ENCODE measurements at regions not wholly inside any gene's neighbourhood (a gene's known extent, or its start where the extent isn't known, plus 50 kb on each side); places are given as distances from the start of the nearest gene placed in this dataset.

DNA sequence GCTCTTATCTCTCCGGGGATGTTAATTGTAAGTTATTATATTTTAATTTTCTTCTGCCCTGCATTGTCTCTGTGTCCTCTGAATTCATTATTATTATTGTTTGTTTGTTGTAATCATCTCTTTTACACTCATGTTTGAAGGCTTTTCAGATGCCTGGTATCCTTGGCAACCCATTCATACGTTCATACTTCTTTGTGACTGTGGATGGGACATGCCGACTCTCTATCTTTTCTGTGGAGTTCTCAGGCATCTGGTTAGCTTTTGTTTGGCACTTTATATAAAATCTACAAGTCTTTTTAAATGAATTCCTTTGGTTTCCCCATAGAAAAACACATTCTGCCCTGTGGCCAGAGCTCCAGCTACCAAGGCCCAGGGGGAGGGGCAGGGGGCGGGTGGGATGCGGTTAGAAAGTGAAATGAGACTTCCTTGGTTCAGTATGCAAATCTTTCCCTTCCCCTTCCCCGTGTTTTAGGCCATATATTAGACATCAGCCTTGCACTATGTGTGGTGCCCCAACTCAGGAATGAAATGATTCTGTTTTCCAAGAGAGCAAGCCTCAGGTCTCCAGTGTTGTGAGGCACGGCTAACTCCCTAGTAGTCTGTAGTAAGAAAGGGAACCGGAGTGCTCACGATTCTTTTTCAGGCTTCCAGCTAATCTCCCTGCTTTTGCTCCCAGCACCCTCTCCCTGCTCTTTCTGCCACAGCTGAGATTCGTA, 79.2 kb downstream of the SST start:
- no peak for TF ChIP-seq EZH2 (IDR thresholded peaks at IDR 0.05; ENCODE audit: insufficient read depth, poor library complexity, severe bottlenecking)
- no peak for TF ChIP-seq EZH2phosphoT487 (IDR thresholded peaks at IDR 0.05; ENCODE audit: insufficient read depth, low read depth)
- 43 to 47% methylated on average over 10 of the region's 10 CpGs for WGBS, 2 experiments (ENCODE audit: low coverage in 1 of 2, low lambda C conversion rate in 2 of 2, missing lambda C conversion rate in 2 of 2)
- H3K79me2 ChIP-seq (ENCODE audit: insufficient read depth), result no peaks in the 10 kb centered on the region
- H3K4me1 ChIP-seq (ENCODE audit: insufficient read depth), result peaks cover 13% of the 10 kb centered on the region
- DNase-seq, result no peak
- no peaks in the 10 kb centered on the region for H4K20me1 ChIP-seq (ENCODE audit: insufficient read depth)
- H3K9ac ChIP-seq, result no peak overlapping the region
- no peak overlapping the region for H3K4me3 ChIP-seq
- H3K9me3 ChIP-seq (ENCODE audit: low read depth), result no peaks in the 10 kb centered on the region
- H3K27me3 ChIP-seq (replicated peaks; ENCODE audit: insufficient read depth), result no peaks in the 10 kb centered on the region; the same call in 1 of the 2 replicates
- 0 out of 2 replicates have a peak, but pooled peaks cover 14% of the 10 kb centered on the region for H3F3A ChIP-seq (ENCODE audit: insufficient read depth)
- in situ Hi-C loops (cut with MboI), result no loop called here
- no peak overlapping the region for H2AFZ ChIP-seq
- no peak overlapping the region for H3K27ac ChIP-seq
- H3K4me2 ChIP-seq (ENCODE audit: unreplicated experiment), result no peak overlapping the region
- no peaks in the 10 kb centered on the region for H3K36me3 ChIP-seq (ENCODE audit: low read depth)
- no peaks in the 10 kb centered on the region for H3K9me2 ChIP-seq (ENCODE audit: insufficient read depth)

DNA sequence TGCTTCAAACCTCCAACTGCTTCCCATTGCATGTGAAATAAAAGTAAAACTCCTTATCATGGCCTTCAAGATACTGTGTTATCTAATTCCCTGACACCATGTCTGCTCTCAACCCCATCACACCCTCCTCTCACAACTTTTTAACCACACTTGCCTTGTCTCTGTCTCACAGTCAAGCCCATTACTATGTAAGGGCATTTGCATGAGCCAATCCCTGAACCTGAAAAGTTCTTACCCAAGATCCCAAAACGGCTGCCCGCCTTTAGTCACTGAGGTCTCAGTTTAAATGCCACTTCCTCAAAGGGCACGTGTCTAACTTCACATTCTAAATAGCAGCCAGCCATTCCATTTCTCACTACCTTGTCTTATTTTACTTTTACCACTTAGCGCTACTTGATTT, 83.1 kb downstream of the SST start:
- peaks cover 21% of the 10 kb centered on the region for H3K4me1 ChIP-seq (ENCODE audit: insufficient read depth)
- no peak overlapping the region for H3K4me2 ChIP-seq (ENCODE audit: unreplicated experiment)
- no peak overlapping the region for H2AFZ ChIP-seq
- no peak overlapping the region for H3K27ac ChIP-seq
- in situ Hi-C loops (cut with MboI), result no loop called here
- H3K79me2 ChIP-seq (ENCODE audit: insufficient read depth), result no peaks in the 10 kb centered on the region
- TF ChIP-seq EZH2phosphoT487 (IDR thresholded peaks at IDR 0.05; ENCODE audit: insufficient read depth, low read depth), result no peak
- TF ChIP-seq EZH2 (IDR thresholded peaks at IDR 0.05; ENCODE audit: insufficient read depth, poor library complexity, severe bottlenecking), result no peak
- H4K20me1 ChIP-seq (ENCODE audit: insufficient read depth), result no peaks in the 10 kb centered on the region
- no peak overlapping the region for H3K9ac ChIP-seq
- no peaks in the 10 kb centered on the region for H3K9me3 ChIP-seq (ENCODE audit: low read depth)
- H3K27me3 ChIP-seq (replicated peaks; ENCODE audit: insufficient read depth), result no peaks in the 10 kb centered on the region
- no peaks in the 10 kb centered on the region for H3K36me3 ChIP-seq (ENCODE audit: low read depth)
- WGBS, 2 experiments (ENCODE audit: low coverage in 1 of 2, low lambda C conversion rate in 2 of 2, missing lambda C conversion rate in 2 of 2), result 71 to 76% methylated on average over 4 of the region's 4 CpGs
- no peak overlapping the region for H3K4me3 ChIP-seq
- no peaks in the 10 kb centered on the region for H3K9me2 ChIP-seq (ENCODE audit: insufficient read depth)
- 0 out of 2 replicates have a peak, but pooled peaks cover 14% of the 10 kb centered on the region for H3F3A ChIP-seq (ENCODE audit: insufficient read depth)
- no peak for DNase-seq

DNA sequence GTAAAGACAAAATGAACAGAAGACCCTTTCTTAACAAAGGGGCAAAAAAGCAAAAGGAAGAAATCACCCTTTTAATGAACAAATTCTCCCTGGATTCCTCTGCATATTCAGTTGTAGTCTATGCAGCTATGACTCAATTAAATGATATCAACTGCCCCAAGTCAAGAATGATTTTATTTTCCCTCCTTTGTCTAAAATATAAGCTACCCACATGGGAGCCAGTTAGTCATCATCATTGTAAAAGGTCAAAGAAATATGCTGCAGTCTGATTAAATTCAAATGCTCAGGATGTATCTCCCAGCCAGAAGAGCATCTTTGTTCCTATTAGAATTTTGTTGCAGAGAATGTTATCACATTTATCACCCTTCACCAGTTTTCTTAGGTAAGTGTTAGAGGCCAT, 84.0 kb downstream of the SST start:
- TF ChIP-seq EZH2 (IDR thresholded peaks at IDR 0.05; ENCODE audit: insufficient read depth, poor library complexity, severe bottlenecking) (no peak), EZH2phosphoT487 (IDR thresholded peaks at IDR 0.05; ENCODE audit: insufficient read depth, low read depth) (no peak)
- Histone ChIP-seq H3K36me3 (ENCODE audit: low read depth) (no peaks in the 10 kb centered on the region), H3K79me2 (ENCODE audit: insufficient read depth) (no peaks in the 10 kb centered on the region), H4K20me1 (ENCODE audit: insufficient read depth) (no peaks in the 10 kb centered on the region), H3K9me3 (ENCODE audit: low read depth) (no peaks in the 10 kb centered on the region), H3K4me3 (no peak overlapping the region), H3K4me1 (ENCODE audit: insufficient read depth) (peaks cover 15% of the 10 kb centered on the region), H3K27me3 (replicated peaks; ENCODE audit: insufficient read depth) (no peaks in the 10 kb centered on the region), H3K9ac (no peak overlapping the region), H3K27ac (no peak overlapping the region), H3F3A (ENCODE audit: insufficient read depth) (0 out of 2 replicates have a peak, but pooled peaks cover 11% of the 10 kb centered on the region), H3K4me2 (ENCODE audit: unreplicated experiment) (peak overlapping the region; percentile 22), H3K9me2 (ENCODE audit: insufficient read depth) (no peaks in the 10 kb centered on the region), H2AFZ (no peak overlapping the region)
- in situ Hi-C loops (cut with MboI), result no loop called here
- peak; percentile 56 for DNase-seq

DNA sequence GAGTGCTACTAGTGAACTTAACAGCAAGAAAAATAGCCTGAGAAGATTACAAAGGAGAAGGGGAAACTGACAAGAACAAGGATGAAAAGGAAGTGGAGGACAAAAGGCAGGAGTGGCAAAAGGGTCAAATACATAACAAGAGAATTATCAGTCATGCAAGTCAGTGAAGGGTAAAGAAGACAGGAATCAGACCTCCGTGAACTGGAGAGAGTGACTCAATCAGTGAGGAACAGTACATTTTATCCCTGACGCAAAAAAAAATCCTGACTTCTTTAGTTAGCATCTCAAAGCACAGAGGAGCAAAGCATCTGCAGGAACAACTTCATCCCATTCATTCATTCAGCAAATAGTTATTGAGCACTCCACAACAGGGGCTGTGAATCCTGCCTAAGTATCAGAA, 97.8 kb downstream of the SST start:
- H3K27me3 ChIP-seq (replicated peaks; ENCODE audit: insufficient read depth), result peaks cover 4% of the 10 kb centered on the region; the same call in 1 of the 2 replicates
- in situ Hi-C loops (cut with MboI), result no loop called here
- no peaks in the 10 kb centered on the region for H3K79me2 ChIP-seq (ENCODE audit: insufficient read depth)
- H3K9ac ChIP-seq, result no peak overlapping the region
- DNase-seq, result no peak
- H3K9me2 ChIP-seq (ENCODE audit: insufficient read depth), result no peaks in the 10 kb centered on the region
- no peak overlapping the region for H3K27ac ChIP-seq
- no peaks in the 10 kb centered on the region for H3K36me3 ChIP-seq (ENCODE audit: low read depth)
- no peak overlapping the region for H3K4me2 ChIP-seq (ENCODE audit: unreplicated experiment)
- no peaks in the 10 kb centered on the region for H4K20me1 ChIP-seq (ENCODE audit: insufficient read depth)
- H3K4me3 ChIP-seq, result no peak overlapping the region
- H2AFZ ChIP-seq, result no peak overlapping the region
- 49 to 62% methylated on average over 2 of the region's 2 CpGs for WGBS, 2 experiments (ENCODE audit: low coverage in 1 of 2, low lambda C conversion rate in 2 of 2, missing lambda C conversion rate in 2 of 2)
- peaks cover 13% of the 10 kb centered on the region for H3K4me1 ChIP-seq (ENCODE audit: insufficient read depth)
- no peak for TF ChIP-seq EZH2phosphoT487 (IDR thresholded peaks at IDR 0.05; ENCODE audit: insufficient read depth, low read depth)
- no peaks in the 10 kb centered on the region for H3K9me3 ChIP-seq (ENCODE audit: low read depth)
- peaks cover 14% of the 10 kb centered on the region for H3F3A ChIP-seq (ENCODE audit: insufficient read depth)
